ENCODE measurements at regions not wholly inside any gene's neighbourhood (a gene's known extent, or its start where the extent isn't known, plus 50 kb on each side); places are given as distances from the start of the nearest gene placed in this dataset.

GRCh38 chr20:22815603-22816315 lies 219.4 kb upstream of the SSTR4 start:
- DNase-seq (ENCODE audit: low spot score) = no peak
- no peak for TF ChIP-seq CTCF (IDR thresholded peaks at IDR 0.05; ENCODE audit: extremely low read depth, insufficient read depth, missing control alignments)
- in situ Hi-C loops (cut with MboI; ENCODE audit: low pct_unique_long_range_greater_than_20kb, low sequenced_read_pairs, unreplicated experiment) = no loop called here

- TF ChIP-seq CTCF (IDR thresholded peaks at IDR 0.05; ENCODE audit: extremely low read depth, insufficient read depth, missing control alignments) = no peak
- no peak for DNase-seq (ENCODE audit: low spot score)
- in situ Hi-C loops (cut with MboI; ENCODE audit: low pct_unique_long_range_greater_than_20kb, low sequenced_read_pairs, unreplicated experiment) = no loop called here
These were observed 216.5 kb upstream of the SSTR4 start for GRCh38 chr20:22818636-22819035.

GRCh38 chr20:22819112-22819511 lies 216.0 kb upstream of the SSTR4 start:
- DNase-seq (ENCODE audit: low spot score) = no peak
- TF ChIP-seq CTCF (IDR thresholded peaks at IDR 0.05; ENCODE audit: extremely low read depth, insufficient read depth, missing control alignments) = no peak
- in situ Hi-C loops (cut with MboI; ENCODE audit: low pct_unique_long_range_greater_than_20kb, low sequenced_read_pairs, unreplicated experiment) = no loop called here

- TF ChIP-seq CTCF (IDR thresholded peaks at IDR 0.05; ENCODE audit: extremely low read depth, insufficient read depth, missing control alignments) = no peak
- in situ Hi-C loops (cut with MboI; ENCODE audit: low pct_unique_long_range_greater_than_20kb, low sequenced_read_pairs, unreplicated experiment) = no loop called here
These were observed 215.3 kb upstream of the SSTR4 start for GRCh38 chr20:22819784-22820183.

GRCh38 chr20:22821081-22821727 lies 213.9 kb upstream of the SSTR4 start:
- no peak for DNase-seq (ENCODE audit: low spot score)
- in situ Hi-C loops (cut with MboI; ENCODE audit: low pct_unique_long_range_greater_than_20kb, low sequenced_read_pairs, unreplicated experiment) = no loop called here
- no peak for TF ChIP-seq CTCF (IDR thresholded peaks at IDR 0.05; ENCODE audit: extremely low read depth, insufficient read depth, missing control alignments)

More at GRCh38 chr20:22819784-22820183, 215.3 kb upstream of the SSTR4 start:
- DNase-seq (ENCODE audit: low spot score) = no peak

- TF ChIP-seq CTCF (IDR thresholded peaks at IDR 0.05; ENCODE audit: extremely low read depth, insufficient read depth, missing control alignments) = no peak
- no peak for DNase-seq (ENCODE audit: low spot score)
- in situ Hi-C loops (cut with MboI; ENCODE audit: low pct_unique_long_range_greater_than_20kb, low sequenced_read_pairs, unreplicated experiment) = no loop called here
These were observed 213.3 kb upstream of the SSTR4 start for GRCh38 chr20:22821796-22822195.

All from GM13977 (cell line).